ENCODE measurements at regions not wholly inside any gene's neighbourhood (a gene's known extent, or its start where the extent isn't known, plus 50 kb on each side); places are given as distances from the start of the nearest gene placed in this dataset.

GRCh38 chr13:44757671-44758070 lies 181.5 kb upstream of the TSC22D1 start:
- Histone ChIP-seq H3K4me1 (ENCODE audit: insufficient read depth, low read length) (peaks cover 44% of the 10 kb centered on the region), H3K9ac (ENCODE audit: low read length) (no peak overlapping the region), H3K4me3 (ENCODE audit: insufficient read depth, low read depth, low read length) (no peak overlapping the region), H3K79me2 (ENCODE audit: insufficient read depth, low read length) (no peaks in the 10 kb centered on the region), H2AFZ (ENCODE audit: low read depth, low read length) (no peak overlapping the region), H3K9me3 (ENCODE audit: insufficient read depth, low read depth, low read length) (no peaks in the 10 kb centered on the region), H3K27me3 (ENCODE audit: insufficient read depth, low read length) (no peaks in the 10 kb centered on the region), H3K27ac (ENCODE audit: low read depth, low read length) (peak overlapping the region; percentile 89), H3K36me3 (ENCODE audit: insufficient read depth, low read length) (no peaks in the 10 kb centered on the region), H3K4me2 (ENCODE audit: low read length) (peak overlapping the region; percentile 78), H4K20me1 (ENCODE audit: insufficient read depth, low read length) (no peaks in the 10 kb centered on the region)
- no peak overlapping the region for H3K4me3 Mint-ChIP-seq (ENCODE audit: unreplicated experiment)
- no peak for TF ChIP-seq CTCF (IDR thresholded peaks at IDR 0.05; ENCODE audit: insufficient read depth, low read depth, low read length)
- no peak for TF ChIP-seq EZH2 (IDR thresholded peaks at IDR 0.05; ENCODE audit: insufficient read depth, low read length)
- H3K27me3 Mint-ChIP-seq (ENCODE audit: low read depth, unreplicated experiment): no peaks in the 10 kb centered on the region
- H3K9me3 Mint-ChIP-seq (ENCODE audit: unreplicated experiment): no peaks in the 10 kb centered on the region
- peaks cover 3% of the 10 kb centered on the region for H3K36me3 Mint-ChIP-seq (ENCODE audit: low read depth, unreplicated experiment)
- peaks cover 46% of the 10 kb centered on the region for H3K4me1 Mint-ChIP-seq (ENCODE audit: low read depth, unreplicated experiment)
- no peak for DNase-seq (ENCODE audit: low read depth)
- FAIRE-seq: no peak
- peak overlapping the region; percentile 92 for H3K27ac Mint-ChIP-seq (ENCODE audit: unreplicated experiment)

- Mint-ChIP-seq H3K4me3 (ENCODE audit: unreplicated experiment) (no peak overlapping the region), H3K4me1 (ENCODE audit: low read depth, unreplicated experiment) (peaks cover 46% of the 10 kb centered on the region), H3K36me3 (ENCODE audit: low read depth, unreplicated experiment) (peaks cover 2% of the 10 kb centered on the region), H3K9me3 (ENCODE audit: unreplicated experiment) (no peaks in the 10 kb centered on the region), H3K27ac (ENCODE audit: unreplicated experiment) (peak overlapping the region; percentile 28), H3K27me3 (ENCODE audit: low read depth, unreplicated experiment) (no peaks in the 10 kb centered on the region)
- Histone ChIP-seq H3K4me1 (ENCODE audit: insufficient read depth, low read length) (peaks cover 44% of the 10 kb centered on the region), H3K4me3 (ENCODE audit: insufficient read depth, low read depth, low read length) (no peak overlapping the region), H3K79me2 (ENCODE audit: insufficient read depth, low read length) (no peaks in the 10 kb centered on the region), H3K9me3 (ENCODE audit: insufficient read depth, low read depth, low read length) (no peaks in the 10 kb centered on the region), H3K27me3 (ENCODE audit: insufficient read depth, low read length) (no peaks in the 10 kb centered on the region), H3K36me3 (ENCODE audit: insufficient read depth, low read length) (no peaks in the 10 kb centered on the region), H4K20me1 (ENCODE audit: insufficient read depth, low read length) (no peaks in the 10 kb centered on the region), H3K27ac (ENCODE audit: low read depth, low read length) (peak overlapping the region; percentile 72), H3K9ac (ENCODE audit: low read length) (peak overlapping the region; percentile 36), H3K4me2 (ENCODE audit: low read length) (peak overlapping the region; percentile 78), H2AFZ (ENCODE audit: low read depth, low read length) (no peak overlapping the region)
- TF ChIP-seq CTCF (IDR thresholded peaks at IDR 0.05; ENCODE audit: insufficient read depth, low read depth, low read length) (no peak), EZH2 (IDR thresholded peaks at IDR 0.05; ENCODE audit: insufficient read depth, low read length) (no peak)
- DNase-seq (ENCODE audit: low read depth): no peak
- no peak for FAIRE-seq
These were observed 180.2 kb upstream of the TSC22D1 start for GRCh38 chr13:44756276-44756810.

- no peaks in the 10 kb centered on the region for H3K36me3 ChIP-seq (ENCODE audit: insufficient read depth, low read length)
- no peak for FAIRE-seq
- Mint-ChIP-seq H3K27ac (ENCODE audit: unreplicated experiment) (peak overlapping the region; percentile 28), H3K4me1 (ENCODE audit: low read depth, unreplicated experiment) (peaks cover 45% of the 10 kb centered on the region), H3K9me3 (ENCODE audit: unreplicated experiment) (no peaks in the 10 kb centered on the region), H3K4me3 (ENCODE audit: unreplicated experiment) (no peak overlapping the region), H3K36me3 (ENCODE audit: low read depth, unreplicated experiment) (no peaks in the 10 kb centered on the region), H3K27me3 (ENCODE audit: low read depth, unreplicated experiment) (no peaks in the 10 kb centered on the region)
- DNase-seq (ENCODE audit: low read depth): peak; percentile 86
- H3K4me1 ChIP-seq (ENCODE audit: insufficient read depth, low read length): peaks cover 44% of the 10 kb centered on the region
- no peaks in the 10 kb centered on the region for H3K79me2 ChIP-seq (ENCODE audit: insufficient read depth, low read length)
- H3K9ac ChIP-seq (ENCODE audit: low read length): peak overlapping the region; percentile 36
- TF ChIP-seq CTCF (IDR thresholded peaks at IDR 0.05; ENCODE audit: insufficient read depth, low read depth, low read length) (no peak), EZH2 (IDR thresholded peaks at IDR 0.05; ENCODE audit: insufficient read depth, low read length) (no peak)
- no peaks in the 10 kb centered on the region for H3K27me3 ChIP-seq (ENCODE audit: insufficient read depth, low read length)
- H3K9me3 ChIP-seq (ENCODE audit: insufficient read depth, low read depth, low read length): no peaks in the 10 kb centered on the region
- no peak overlapping the region for H3K4me3 ChIP-seq (ENCODE audit: insufficient read depth, low read depth, low read length)
- peak overlapping the region; percentile 72 for H3K27ac ChIP-seq (ENCODE audit: low read depth, low read length)
- H4K20me1 ChIP-seq (ENCODE audit: insufficient read depth, low read length): no peaks in the 10 kb centered on the region
- H2AFZ ChIP-seq (ENCODE audit: low read depth, low read length): no peak overlapping the region
- peak overlapping the region; percentile 78 for H3K4me2 ChIP-seq (ENCODE audit: low read length)
These were observed 179.7 kb upstream of the TSC22D1 start for GRCh38 chr13:44755872-44756271.
